ENCODE measurements at regions not wholly inside any gene's neighbourhood (a gene's known extent, or its start where the extent isn't known, plus 50 kb on each side); places are given as distances from the start of the nearest gene placed in this dataset.

- DNase-seq (ENCODE audit: low spot score) = no peak
These were observed 181.0 kb upstream of the GPR12 start for GRCh38 chr13:26941345-26942174.

GRCh38 chr13:26934096-26934495, 173.5 kb upstream of the GPR12 start:
- DNase-seq (ENCODE audit: low spot score) = no peak

- no peak for DNase-seq (ENCODE audit: low spot score)
These were observed 171.9 kb upstream of the GPR12 start for GRCh38 chr13:26932465-26932864.

GRCh38 chr13:26929971-26930730, 169.6 kb upstream of the GPR12 start:
- DNase-seq (ENCODE audit: low spot score) = peak; percentile 79

- no peak for DNase-seq (ENCODE audit: low spot score)
These were observed 166.9 kb upstream of the GPR12 start for GRCh38 chr13:26927511-26927910.

GRCh38 chr13:26926371-26926770, 165.8 kb upstream of the GPR12 start:
- DNase-seq (ENCODE audit: low spot score) = no peak

- no peak for DNase-seq (ENCODE audit: low spot score)
These were observed 163.4 kb upstream of the GPR12 start for GRCh38 chr13:26923824-26924605.

GRCh38 chr13:26921918-26922317, 161.3 kb upstream of the GPR12 start:
- no peak for DNase-seq (ENCODE audit: low spot score)

GRCh38 chr13:26920614-26921355, 160.2 kb upstream of the GPR12 start:
- DNase-seq (ENCODE audit: low spot score) = no peak

GRCh38 chr13:26919732-26920131, 159.1 kb upstream of the GPR12 start:
- DNase-seq (ENCODE audit: low spot score) = no peak

- no peak for DNase-seq (ENCODE audit: low spot score)
These were observed 158.7 kb upstream of the GPR12 start for GRCh38 chr13:26919311-26919710.

GRCh38 chr13:26914624-26915023, 154.0 kb upstream of the GPR12 start:
- DNase-seq (ENCODE audit: low spot score) = no peak

- no peak for DNase-seq (ENCODE audit: low spot score)
These were observed 153.6 kb upstream of the GPR12 start for GRCh38 chr13:26914148-26914547.

GRCh38 chr13:26910754-26911465, 150.3 kb upstream of the GPR12 start:
- DNase-seq (ENCODE audit: low spot score) = no peak

GRCh38 chr13:26909477-26909876, 148.9 kb upstream of the GPR12 start:
- no peak for DNase-seq (ENCODE audit: low spot score)

- no peak for DNase-seq (ENCODE audit: low spot score)
These were observed 147.5 kb upstream of the GPR12 start for GRCh38 chr13:26908126-26908525.

- peak; percentile 2 for DNase-seq (ENCODE audit: low spot score)
These were observed 138.6 kb upstream of the GPR12 start for GRCh38 chr13:26899202-26899601.

- no peak for DNase-seq (ENCODE audit: low spot score)
These were observed 137.3 kb upstream of the GPR12 start for GRCh38 chr13:26897706-26898550.

- no peak for DNase-seq (ENCODE audit: low spot score)
These were observed 136.5 kb upstream of the GPR12 start for GRCh38 chr13:26896986-26897668.

All from cerebellar cortex (tissue), 1 donor.